ENCODE measurements at regions not wholly inside any gene's neighbourhood (a gene's known extent, or its start where the extent isn't known, plus 50 kb on each side); places are given as distances from the start of the nearest gene placed in this dataset.
"Not testable (repeated sequence)": the region's sequence is repeated elsewhere in the genome, so short reads cannot be mapped to it uniquely, and the experiment has no call there.

GRCh38 chr4:55028196-55028595 is 97.2 kb downstream of the KDR start:
- no peak for DNase-seq (ENCODE audit: low read depth in 3 of 3)

- DNase-seq (ENCODE audit: low read depth in 3 of 3): no peak
Observed at GRCh38 chr4:55027596-55027995, 97.8 kb downstream of the KDR start.

- DNase-seq (ENCODE audit: low read depth in 3 of 3): not testable (repeated sequence)
Observed at GRCh38 chr4:55025456-55025855, 99.9 kb downstream of the KDR start.

GRCh38 chr4:55023030-55023429 is 102.4 kb downstream of the KDR start:
- DNase-seq (ENCODE audit: low read depth in 3 of 3): no peak

- DNase-seq (ENCODE audit: low read depth in 3 of 3): no peak
Observed at GRCh38 chr4:55021214-55021613, 104.2 kb downstream of the KDR start.

GRCh38 chr4:55020131-55020530 is 105.3 kb downstream of the KDR start:
- no peak for DNase-seq (ENCODE audit: low read depth in 3 of 3)

GRCh38 chr4:55018978-55019377 is 106.4 kb downstream of the KDR start:
- DNase-seq (ENCODE audit: low read depth in 3 of 3): no peak

- DNase-seq (ENCODE audit: low read depth in 3 of 3): no peak
Observed at GRCh38 chr4:55018521-55018920, 106.9 kb downstream of the KDR start.

- DNase-seq (ENCODE audit: low read depth in 3 of 3): no peak
Observed at GRCh38 chr4:55017406-55017805, 108.0 kb downstream of the KDR start.

GRCh38 chr4:55016131-55016530 is 109.3 kb downstream of the KDR start:
- no peak for DNase-seq (ENCODE audit: low read depth in 3 of 3)

- no peak for DNase-seq (ENCODE audit: low read depth in 3 of 3)
Observed at GRCh38 chr4:55014876-55015275, 110.5 kb downstream of the KDR start.

GRCh38 chr4:55013431-55013955 is 111.9 kb downstream of the KDR start:
- DNase-seq (ENCODE audit: low read depth in 3 of 3): no peak

GRCh38 chr4:55012363-55013230 is 112.8 kb downstream of the KDR start:
- DNase-seq (ENCODE audit: low read depth in 3 of 3): no peak

GRCh38 chr4:55011761-55012160 is 113.6 kb downstream of the KDR start:
- DNase-seq (ENCODE audit: low read depth in 3 of 3): no peak

GRCh38 chr4:55010550-55010949 is 114.8 kb downstream of the KDR start:
- DNase-seq (ENCODE audit: low read depth in 3 of 3): no peak

GRCh38 chr4:55008166-55009056 is 117.0 kb downstream of the KDR start:
- no peak for DNase-seq (ENCODE audit: low read depth in 3 of 3)

- DNase-seq (ENCODE audit: low read depth in 3 of 3): no peak
Observed at GRCh38 chr4:55005910-55006309, 119.5 kb downstream of the KDR start.

GRCh38 chr4:55004831-55005230 is 120.6 kb downstream of the KDR start:
- DNase-seq (ENCODE audit: low read depth in 3 of 3): no peak

- DNase-seq (ENCODE audit: low read depth in 3 of 3): no peak
Observed at GRCh38 chr4:55002431-55002830, 123.0 kb downstream of the KDR start.

- no peak for DNase-seq (ENCODE audit: low read depth in 3 of 3)
Observed at GRCh38 chr4:55001538-55001937, 123.9 kb downstream of the KDR start.

GRCh38 chr4:54999003-54999402 is 126.4 kb downstream of the KDR start:
- DNase-seq (ENCODE audit: low read depth in 3 of 3): no peak

- not testable (repeated sequence) for DNase-seq (ENCODE audit: low read depth in 3 of 3)
Observed at GRCh38 chr4:54993473-54994026, 131.8 kb downstream of the KDR start.
